ENCODE measurements at regions not wholly inside any gene's neighbourhood (a gene's known extent, or its start where the extent isn't known, plus 50 kb on each side); places are given as distances from the start of the nearest gene placed in this dataset.

DNA sequence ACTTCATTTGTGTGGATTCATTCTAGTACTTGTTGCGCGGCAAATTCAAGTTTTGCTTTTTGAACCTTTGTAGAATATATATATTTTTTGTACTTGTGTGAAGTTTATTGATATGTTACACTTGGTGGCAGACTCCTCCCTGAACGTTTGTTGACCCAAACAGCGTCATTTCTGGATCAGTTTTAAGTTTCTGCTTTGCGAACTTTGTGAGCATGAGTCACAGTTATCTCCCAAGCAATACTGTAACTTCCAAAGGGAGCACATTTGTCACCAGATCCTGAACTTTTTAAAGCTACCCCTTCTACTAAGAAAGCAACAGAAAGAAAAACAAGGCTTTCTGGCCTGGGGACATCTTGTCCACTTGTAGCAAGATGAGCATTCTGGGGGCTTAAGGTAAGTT is 74.8 kb upstream of the CACNA2D3 start (continued):
- no peak for TF ChIP-seq RXRA (IDR thresholded peaks at IDR 0.05; ENCODE audit: insufficient read depth, low read depth, low read length)
- TF ChIP-seq HDAC2 (IDR thresholded peaks at IDR 0.05; ENCODE audit: borderline replicate concordance in 1 of 2, low read depth in 2 of 2, low read length in 2 of 2), result no peak
- TF ChIP-seq, protein P1, sequence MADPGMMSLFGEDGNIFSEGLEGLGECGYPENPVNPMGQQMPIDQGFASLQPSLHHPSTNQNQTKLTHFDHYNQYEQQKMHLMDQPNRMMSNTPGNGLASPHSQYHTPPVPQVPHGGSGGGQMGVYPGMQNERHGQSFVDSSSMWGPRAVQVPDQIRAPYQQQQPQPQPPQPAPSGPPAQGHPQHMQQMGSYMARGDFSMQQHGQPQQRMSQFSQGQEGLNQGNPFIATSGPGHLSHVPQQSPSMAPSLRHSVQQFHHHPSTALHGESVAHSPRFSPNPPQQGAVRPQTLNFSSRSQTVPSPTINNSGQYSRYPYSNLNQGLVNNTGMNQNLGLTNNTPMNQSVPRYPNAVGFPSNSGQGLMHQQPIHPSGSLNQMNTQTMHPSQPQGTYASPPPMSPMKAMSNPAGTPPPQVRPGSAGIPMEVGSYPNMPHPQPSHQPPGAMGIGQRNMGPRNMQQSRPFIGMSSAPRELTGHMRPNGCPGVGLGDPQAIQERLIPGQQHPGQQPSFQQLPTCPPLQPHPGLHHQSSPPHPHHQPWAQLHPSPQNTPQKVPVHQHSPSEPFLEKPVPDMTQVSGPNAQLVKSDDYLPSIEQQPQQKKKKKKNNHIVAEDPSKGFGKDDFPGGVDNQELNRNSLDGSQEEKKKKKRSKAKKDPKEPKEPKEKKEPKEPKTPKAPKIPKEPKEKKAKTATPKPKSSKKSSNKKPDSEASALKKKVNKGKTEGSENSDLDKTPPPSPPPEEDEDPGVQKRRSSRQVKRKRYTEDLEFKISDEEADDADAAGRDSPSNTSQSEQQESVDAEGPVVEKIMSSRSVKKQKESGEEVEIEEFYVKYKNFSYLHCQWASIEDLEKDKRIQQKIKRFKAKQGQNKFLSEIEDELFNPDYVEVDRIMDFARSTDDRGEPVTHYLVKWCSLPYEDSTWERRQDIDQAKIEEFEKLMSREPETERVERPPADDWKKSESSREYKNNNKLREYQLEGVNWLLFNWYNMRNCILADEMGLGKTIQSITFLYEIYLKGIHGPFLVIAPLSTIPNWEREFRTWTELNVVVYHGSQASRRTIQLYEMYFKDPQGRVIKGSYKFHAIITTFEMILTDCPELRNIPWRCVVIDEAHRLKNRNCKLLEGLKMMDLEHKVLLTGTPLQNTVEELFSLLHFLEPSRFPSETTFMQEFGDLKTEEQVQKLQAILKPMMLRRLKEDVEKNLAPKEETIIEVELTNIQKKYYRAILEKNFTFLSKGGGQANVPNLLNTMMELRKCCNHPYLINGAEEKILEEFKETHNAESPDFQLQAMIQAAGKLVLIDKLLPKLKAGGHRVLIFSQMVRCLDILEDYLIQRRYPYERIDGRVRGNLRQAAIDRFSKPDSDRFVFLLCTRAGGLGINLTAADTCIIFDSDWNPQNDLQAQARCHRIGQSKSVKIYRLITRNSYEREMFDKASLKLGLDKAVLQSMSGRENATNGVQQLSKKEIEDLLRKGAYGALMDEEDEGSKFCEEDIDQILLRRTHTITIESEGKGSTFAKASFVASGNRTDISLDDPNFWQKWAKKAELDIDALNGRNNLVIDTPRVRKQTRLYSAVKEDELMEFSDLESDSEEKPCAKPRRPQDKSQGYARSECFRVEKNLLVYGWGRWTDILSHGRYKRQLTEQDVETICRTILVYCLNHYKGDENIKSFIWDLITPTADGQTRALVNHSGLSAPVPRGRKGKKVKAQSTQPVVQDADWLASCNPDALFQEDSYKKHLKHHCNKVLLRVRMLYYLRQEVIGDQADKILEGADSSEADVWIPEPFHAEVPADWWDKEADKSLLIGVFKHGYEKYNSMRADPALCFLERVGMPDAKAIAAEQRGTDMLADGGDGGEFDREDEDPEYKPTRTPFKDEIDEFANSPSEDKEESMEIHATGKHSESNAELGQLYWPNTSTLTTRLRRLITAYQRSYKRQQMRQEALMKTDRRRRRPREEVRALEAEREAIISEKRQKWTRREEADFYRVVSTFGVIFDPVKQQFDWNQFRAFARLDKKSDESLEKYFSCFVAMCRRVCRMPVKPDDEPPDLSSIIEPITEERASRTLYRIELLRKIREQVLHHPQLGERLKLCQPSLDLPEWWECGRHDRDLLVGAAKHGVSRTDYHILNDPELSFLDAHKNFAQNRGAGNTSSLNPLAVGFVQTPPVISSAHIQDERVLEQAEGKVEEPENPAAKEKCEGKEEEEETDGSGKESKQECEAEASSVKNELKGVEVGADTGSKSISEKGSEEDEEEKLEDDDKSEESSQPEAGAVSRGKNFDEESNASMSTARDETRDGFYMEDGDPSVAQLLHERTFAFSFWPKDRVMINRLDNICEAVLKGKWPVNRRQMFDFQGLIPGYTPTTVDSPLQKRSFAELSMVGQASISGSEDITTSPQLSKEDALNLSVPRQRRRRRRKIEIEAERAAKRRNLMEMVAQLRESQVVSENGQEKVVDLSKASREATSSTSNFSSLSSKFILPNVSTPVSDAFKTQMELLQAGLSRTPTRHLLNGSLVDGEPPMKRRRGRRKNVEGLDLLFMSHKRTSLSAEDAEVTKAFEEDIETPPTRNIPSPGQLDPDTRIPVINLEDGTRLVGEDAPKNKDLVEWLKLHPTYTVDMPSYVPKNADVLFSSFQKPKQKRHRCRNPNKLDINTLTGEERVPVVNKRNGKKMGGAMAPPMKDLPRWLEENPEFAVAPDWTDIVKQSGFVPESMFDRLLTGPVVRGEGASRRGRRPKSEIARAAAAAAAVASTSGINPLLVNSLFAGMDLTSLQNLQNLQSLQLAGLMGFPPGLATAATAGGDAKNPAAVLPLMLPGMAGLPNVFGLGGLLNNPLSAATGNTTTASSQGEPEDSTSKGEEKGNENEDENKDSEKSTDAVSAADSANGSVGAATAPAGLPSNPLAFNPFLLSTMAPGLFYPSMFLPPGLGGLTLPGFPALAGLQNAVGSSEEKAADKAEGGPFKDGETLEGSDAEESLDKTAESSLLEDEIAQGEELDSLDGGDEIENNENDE (IDR thresholded peaks at IDR 0.05; ENCODE audit: insufficient replicate concordance, low read length), result no peak
- TF ChIP-seq ATF2 (IDR thresholded peaks at IDR 0.05; ENCODE audit: low read length), result no peak
- TF ChIP-seq SIX5 (IDR thresholded peaks at IDR 0.05; ENCODE audit: low read depth, low read length), result no peak
- TF ChIP-seq POLR2AphosphoS5 (IDR thresholded peaks at IDR 0.05; ENCODE audit: low read depth, low read length), result no peak
- no peak for TF ChIP-seq TEAD4 (IDR thresholded peaks at IDR 0.05; ENCODE audit: low read depth, low read length)
- no peak for TF ChIP-seq MAFK (IDR thresholded peaks at IDR 0.05; ENCODE audit: low read depth, low read length)
- TF ChIP-seq TAF7 (optimal IDR thresholded peaks at IDR 0.05; ENCODE audit: borderline replicate concordance, low read depth, low read length), result no peak

Measured in H1 (cell line).